ENCODE measurements at regions not wholly inside any gene's neighbourhood (a gene's known extent, or its start where the extent isn't known, plus 50 kb on each side); places are given as distances from the start of the nearest gene placed in this dataset.

DNA sequence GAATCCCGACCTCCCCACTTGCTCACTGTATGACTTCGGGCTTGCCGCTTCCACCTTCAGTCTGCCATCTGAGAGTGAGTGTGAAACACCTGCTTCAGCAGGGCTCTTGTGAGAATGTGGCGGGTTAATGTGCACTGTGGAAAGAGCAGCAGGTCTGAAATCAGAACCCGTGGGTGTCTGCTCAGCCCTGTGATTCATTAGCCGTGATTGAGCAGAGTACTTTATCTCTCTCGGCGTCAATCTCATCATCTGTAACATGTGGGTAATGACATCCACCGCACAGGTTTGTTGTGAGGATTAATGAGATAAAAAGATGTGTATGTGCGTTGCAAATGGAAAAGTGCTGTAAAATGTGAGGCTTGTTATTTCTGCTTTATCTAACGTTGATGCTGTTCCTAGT, 128.6 kb downstream of the LRATD1 start:
- Histone ChIP-seq H3K4me3 (replicated peaks; ENCODE audit: insufficient read depth, low read length) (no peak overlapping the region), H3K27ac (replicated peaks) (no peak overlapping the region), H3K27me3 (ENCODE audit: insufficient read depth, poor library complexity, severe bottlenecking) (no peaks in the 10 kb centered on the region)
- DNase-seq (ENCODE audit: low read depth in 1 of 2, low spot score in 1 of 2), result no peak
- TF ChIP-seq GABPA (IDR thresholded peaks at IDR 0.05; ENCODE audit: low read depth) (no peak), POLR2AphosphoS5 (IDR thresholded peaks at IDR 0.05; ENCODE audit: low read depth) (no peak), SPI1 (IDR thresholded peaks at IDR 0.05; ENCODE audit: borderline replicate concordance, low read depth) (no peak)
- TF ChIP-seq, protein P1, sequence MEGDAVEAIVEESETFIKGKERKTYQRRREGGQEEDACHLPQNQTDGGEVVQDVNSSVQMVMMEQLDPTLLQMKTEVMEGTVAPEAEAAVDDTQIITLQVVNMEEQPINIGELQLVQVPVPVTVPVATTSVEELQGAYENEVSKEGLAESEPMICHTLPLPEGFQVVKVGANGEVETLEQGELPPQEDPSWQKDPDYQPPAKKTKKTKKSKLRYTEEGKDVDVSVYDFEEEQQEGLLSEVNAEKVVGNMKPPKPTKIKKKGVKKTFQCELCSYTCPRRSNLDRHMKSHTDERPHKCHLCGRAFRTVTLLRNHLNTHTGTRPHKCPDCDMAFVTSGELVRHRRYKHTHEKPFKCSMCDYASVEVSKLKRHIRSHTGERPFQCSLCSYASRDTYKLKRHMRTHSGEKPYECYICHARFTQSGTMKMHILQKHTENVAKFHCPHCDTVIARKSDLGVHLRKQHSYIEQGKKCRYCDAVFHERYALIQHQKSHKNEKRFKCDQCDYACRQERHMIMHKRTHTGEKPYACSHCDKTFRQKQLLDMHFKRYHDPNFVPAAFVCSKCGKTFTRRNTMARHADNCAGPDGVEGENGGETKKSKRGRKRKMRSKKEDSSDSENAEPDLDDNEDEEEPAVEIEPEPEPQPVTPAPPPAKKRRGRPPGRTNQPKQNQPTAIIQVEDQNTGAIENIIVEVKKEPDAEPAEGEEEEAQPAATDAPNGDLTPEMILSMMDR (IDR thresholded peaks at IDR 0.05; ENCODE audit: insufficient read depth, low read length), result no peak
- TF ChIP-seq, protein P2, sequence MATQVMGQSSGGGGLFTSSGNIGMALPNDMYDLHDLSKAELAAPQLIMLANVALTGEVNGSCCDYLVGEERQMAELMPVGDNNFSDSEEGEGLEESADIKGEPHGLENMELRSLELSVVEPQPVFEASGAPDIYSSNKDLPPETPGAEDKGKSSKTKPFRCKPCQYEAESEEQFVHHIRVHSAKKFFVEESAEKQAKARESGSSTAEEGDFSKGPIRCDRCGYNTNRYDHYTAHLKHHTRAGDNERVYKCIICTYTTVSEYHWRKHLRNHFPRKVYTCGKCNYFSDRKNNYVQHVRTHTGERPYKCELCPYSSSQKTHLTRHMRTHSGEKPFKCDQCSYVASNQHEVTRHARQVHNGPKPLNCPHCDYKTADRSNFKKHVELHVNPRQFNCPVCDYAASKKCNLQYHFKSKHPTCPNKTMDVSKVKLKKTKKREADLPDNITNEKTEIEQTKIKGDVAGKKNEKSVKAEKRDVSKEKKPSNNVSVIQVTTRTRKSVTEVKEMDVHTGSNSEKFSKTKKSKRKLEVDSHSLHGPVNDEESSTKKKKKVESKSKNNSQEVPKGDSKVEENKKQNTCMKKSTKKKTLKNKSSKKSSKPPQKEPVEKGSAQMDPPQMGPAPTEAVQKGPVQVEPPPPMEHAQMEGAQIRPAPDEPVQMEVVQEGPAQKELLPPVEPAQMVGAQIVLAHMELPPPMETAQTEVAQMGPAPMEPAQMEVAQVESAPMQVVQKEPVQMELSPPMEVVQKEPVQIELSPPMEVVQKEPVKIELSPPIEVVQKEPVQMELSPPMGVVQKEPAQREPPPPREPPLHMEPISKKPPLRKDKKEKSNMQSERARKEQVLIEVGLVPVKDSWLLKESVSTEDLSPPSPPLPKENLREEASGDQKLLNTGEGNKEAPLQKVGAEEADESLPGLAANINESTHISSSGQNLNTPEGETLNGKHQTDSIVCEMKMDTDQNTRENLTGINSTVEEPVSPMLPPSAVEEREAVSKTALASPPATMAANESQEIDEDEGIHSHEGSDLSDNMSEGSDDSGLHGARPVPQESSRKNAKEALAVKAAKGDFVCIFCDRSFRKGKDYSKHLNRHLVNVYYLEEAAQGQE (IDR thresholded peaks at IDR 0.05; ENCODE audit: insufficient replicate concordance, low read depth), result no peak

DNA sequence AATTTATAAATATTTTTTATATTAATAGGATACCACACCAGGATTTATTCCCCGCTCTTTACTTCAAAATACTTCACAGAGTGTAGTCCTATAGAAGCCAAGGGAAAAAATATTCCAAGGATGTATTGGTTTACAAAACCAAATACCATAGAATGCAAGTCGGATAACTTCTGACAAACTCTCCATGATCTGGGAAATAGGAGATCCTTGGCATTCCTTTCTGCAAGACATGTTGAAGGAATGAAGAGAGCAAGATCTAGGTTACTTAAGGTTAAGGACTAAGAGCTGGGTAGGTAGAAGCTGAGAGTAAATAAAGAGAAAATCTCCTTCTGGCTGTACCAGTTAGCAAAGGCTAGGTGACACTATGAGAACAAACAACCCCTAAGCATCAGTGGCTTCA, 141.2 kb downstream of the LRATD1 start:
- no peak overlapping the region for H3K4me3 ChIP-seq (replicated peaks; ENCODE audit: insufficient read depth, low read length)
- no peaks in the 10 kb centered on the region for H3K27me3 ChIP-seq (ENCODE audit: insufficient read depth, poor library complexity, severe bottlenecking)
- H3K27ac ChIP-seq (replicated peaks), result no peak overlapping the region
- DNase-seq (ENCODE audit: low read depth in 1 of 2, low spot score in 1 of 2), result no peak
- TF ChIP-seq GABPA (IDR thresholded peaks at IDR 0.05; ENCODE audit: low read depth) (no peak), POLR2AphosphoS5 (IDR thresholded peaks at IDR 0.05; ENCODE audit: low read depth) (no peak), SPI1 (IDR thresholded peaks at IDR 0.05; ENCODE audit: borderline replicate concordance, low read depth) (no peak)
- TF ChIP-seq, protein P1 (IDR thresholded peaks at IDR 0.05; ENCODE audit: insufficient read depth, low read length), result no peak
- TF ChIP-seq, protein P2 (IDR thresholded peaks at IDR 0.05; ENCODE audit: insufficient replicate concordance, low read depth), result no peak

DNA sequence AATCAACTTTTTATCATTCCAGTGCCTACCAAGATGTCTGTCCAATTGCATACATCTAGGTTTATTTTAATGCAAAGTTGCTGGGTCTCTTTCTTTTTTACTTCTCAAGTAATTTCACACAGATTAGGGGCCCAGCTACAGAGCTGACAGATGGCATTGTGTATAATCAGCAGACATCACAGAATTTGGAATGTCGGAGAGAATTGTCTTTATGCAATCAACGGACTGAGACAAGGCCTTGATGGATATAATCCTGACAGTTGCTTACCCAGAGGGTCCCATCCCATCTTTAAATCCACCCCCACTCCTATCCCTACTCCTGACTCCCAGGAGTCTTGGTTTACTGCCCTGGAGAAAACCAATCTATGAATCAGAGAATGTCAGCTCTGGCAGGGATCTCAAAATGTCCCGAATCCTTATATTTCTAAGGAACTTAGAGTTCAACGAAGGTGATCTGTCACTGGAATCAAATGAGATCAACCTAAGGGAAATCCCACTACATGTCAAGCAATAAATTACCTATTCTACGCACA, 142.0 kb downstream of the LRATD1 start:
- Histone ChIP-seq H3K27ac (replicated peaks) (no peak overlapping the region), H3K27me3 (ENCODE audit: insufficient read depth, poor library complexity, severe bottlenecking) (no peaks in the 10 kb centered on the region), H3K4me3 (replicated peaks; ENCODE audit: insufficient read depth, low read length) (no peak overlapping the region)
- no peak for DNase-seq (ENCODE audit: low read depth in 1 of 2, low spot score in 1 of 2)
- TF ChIP-seq, protein P2 (IDR thresholded peaks at IDR 0.05; ENCODE audit: insufficient replicate concordance, low read depth), result no peak
- TF ChIP-seq, protein P1 (IDR thresholded peaks at IDR 0.05; ENCODE audit: insufficient read depth, low read length), result no peak
- TF ChIP-seq GABPA (IDR thresholded peaks at IDR 0.05; ENCODE audit: low read depth) (no peak), POLR2AphosphoS5 (IDR thresholded peaks at IDR 0.05; ENCODE audit: low read depth) (no peak), SPI1 (IDR thresholded peaks at IDR 0.05; ENCODE audit: borderline replicate concordance, low read depth) (no peak)

Data from HL-60 (cell line).